ENCODE measurements at regions not wholly inside any gene's neighbourhood (a gene's known extent, or its start where the extent isn't known, plus 50 kb on each side); places are given as distances from the start of the nearest gene placed in this dataset.

DNA sequence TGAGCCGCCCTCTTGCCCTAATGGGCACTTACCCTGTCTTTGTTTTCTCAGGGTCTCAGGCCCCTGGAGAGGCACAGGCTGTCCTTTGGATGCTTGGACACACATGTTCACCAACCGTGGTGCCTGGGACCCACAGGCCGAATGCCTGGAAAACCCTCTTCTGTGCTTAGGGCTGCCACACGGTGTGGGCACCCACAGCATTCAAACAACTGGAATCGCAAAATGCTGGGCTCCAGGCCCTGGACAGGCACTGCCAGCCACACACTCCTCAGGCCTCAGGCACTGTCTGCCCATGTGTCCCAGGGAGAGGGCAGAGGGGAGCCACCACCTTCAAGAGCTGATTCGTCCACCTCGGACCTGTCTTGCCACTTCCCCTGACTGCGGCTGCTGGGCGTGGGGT, 123.1 kb upstream of the ACKR3 start:
- BruUV-seq (replicated peaks) = no TSS peak
- ChIA-PET CTCF (no interaction called here), POLR2A (no interaction called here), RAD21 (ENCODE audit: low non-redundant PET in 1 of 2, low total read pairs in 2 of 2, uncharacterized antibody in 2 of 2, unreplicated experiment in 2 of 2) (no interaction called here)
- Histone ChIP-seq H3K9me3 (ENCODE audit: control insufficient read depth in 1 of 2, insufficient read depth in 1 of 2, low read depth in 1 of 2, low read length in 2 of 2) (no peaks in the 10 kb centered on the region), H3K27me3 (ENCODE audit: insufficient read depth, low read length) (no peaks in the 10 kb centered on the region), H3K79me2 (ENCODE audit: insufficient read depth, low read length) (no peaks in the 10 kb centered on the region), H3K9ac (ENCODE audit: low read length) (no peak overlapping the region), H3K9me2 (ENCODE audit: insufficient read depth) (no peaks in the 10 kb centered on the region), H4K20me1 (ENCODE audit: insufficient read depth) (no peaks in the 10 kb centered on the region), H3K4me1 (ENCODE audit: control insufficient read depth in 1 of 2, insufficient read depth in 2 of 2, low read length in 2 of 2) (peaks cover 0 to 5% of the 10 kb centered on the region in 2 experiments; a peak in 2 of 4 replicates), H3K4me3 (replicated peaks in 1 of 2; ENCODE audit: low read depth in 1 of 2, low read length in 2 of 2) (no peak overlapping the region), H2AFZ (ENCODE audit: low read depth, low read length, poor library complexity, severe bottlenecking) (no peak overlapping the region), H3K27ac (ENCODE audit: low read depth, low read length) (no peak overlapping the region), H3K4me2 (ENCODE audit: low read length) (no peak overlapping the region), H3K36me3 (ENCODE audit: control insufficient read depth in 1 of 2, insufficient read depth in 2 of 2, low read length in 2 of 2) (no peaks in the 10 kb centered on the region)
- no peak for ATAC-seq
- TF ChIP-seq FOSL1 (IDR thresholded peaks at IDR 0.05; ENCODE audit: low read depth) (no peak), ZBTB33 (IDR thresholded peaks at IDR 0.05; ENCODE audit: extremely low read depth, insufficient replicate concordance, low read length) (no peak), ELF1 (IDR thresholded peaks at IDR 0.05; ENCODE audit: borderline replicate concordance, low read depth) (no peak), CEBPB (IDR thresholded peaks at IDR 0.05; ENCODE audit: low read depth) (no peak), EGR1 (IDR thresholded peaks at IDR 0.05; ENCODE audit: low read depth) (no peak), CTCF (IDR thresholded peaks at IDR 0.05 in 2 of 3, conservative IDR thresholded peaks at IDR 0.05 in 1 of 3; ENCODE audit: borderline replicate concordance in 1 of 3, insufficient read depth in 1 of 3, low read depth in 2 of 3, low read length in 2 of 3) (no peak), YY1 (IDR thresholded peaks at IDR 0.05; ENCODE audit: extremely low read depth, insufficient replicate concordance, low read depth, low read length) (no peak), MAX (IDR thresholded peaks at IDR 0.05) (no peak), REST (IDR thresholded peaks at IDR 0.05; ENCODE audit: low read depth) (no peak), POLR2AphosphoS5 (IDR thresholded peaks at IDR 0.05; ENCODE audit: low read depth, low read length) (no peak), SRF (IDR thresholded peaks at IDR 0.05; ENCODE audit: low read depth) (no peak), ZNF274 (IDR thresholded peaks at IDR 0.05; ENCODE audit: low read depth, low read length) (no peak), CBX3 (IDR thresholded peaks at IDR 0.05; ENCODE audit: low read depth) (no peak), SIN3A (IDR thresholded peaks at IDR 0.05; ENCODE audit: low read depth) (no peak), EZH2 (IDR thresholded peaks at IDR 0.05) (no peak), ATF3 (IDR thresholded peaks at IDR 0.05) (no peak)
- intact Hi-C loops (cut with micrococcal nuclease) = no loop called here
- DNase-seq (ENCODE audit: low read depth, low spot score) = no peak
